Panc1 (cell line): ENCODE measurements at regions not wholly inside any gene's neighbourhood (a gene's known extent, or its start where the extent isn't known, plus 50 kb on each side); places are given as distances from the start of the nearest gene placed in this dataset.

Source experiments
- POLR2AphosphoS5 ChIP-seq: IDR thresholded peaks from 2 replicates; pipeline ENCODE4 v1.6.1; 2012; ENCODE audit warnings: mild to moderate bottlenecking, low read depth, low read length, moderate library complexity
- REST ChIP-seq, 2 experiments: IDR thresholded peaks; 2 replicates each; pipeline ENCODE4 v1.6.1; 2011 to 2012; ENCODE audit warnings: low read depth in 2 of 2, control low read depth in 1 of 2, low read length in 1 of 2, mild to moderate bottlenecking in 1 of 2, moderate library complexity in 1 of 2; ENCODE audit not compliant: insufficient read depth in 1 of 2
- SIN3A ChIP-seq: IDR thresholded peaks from 2 replicates; pipeline ENCODE4 v1.6.1; 2012; ENCODE audit warnings: low read depth, mild to moderate bottlenecking, low read length, moderate library complexity, borderline replicate concordance; ENCODE audit not compliant: insufficient read depth
- TCF7L2 ChIP-seq: IDR thresholded peaks from 2 replicates; pipeline ENCODE4 v1.6.1; 2011; ENCODE audit warnings: mild to moderate bottlenecking, low read depth, low read length, inconsistent platforms
- TF ChIP-seq, protein P1 (sequence below): fragments of 450-650 bp; IDR thresholded peaks from 2 replicates; pipeline ENCODE4 v1.5.1; 2017; ENCODE audit warnings: mild to moderate bottlenecking

GRCh38 chr2:214674278-214674677 lies 135.2 kb downstream of the BARD1 start:
- no peak for TF ChIP-seq POLR2AphosphoS5
- TF ChIP-seq, protein P1, sequence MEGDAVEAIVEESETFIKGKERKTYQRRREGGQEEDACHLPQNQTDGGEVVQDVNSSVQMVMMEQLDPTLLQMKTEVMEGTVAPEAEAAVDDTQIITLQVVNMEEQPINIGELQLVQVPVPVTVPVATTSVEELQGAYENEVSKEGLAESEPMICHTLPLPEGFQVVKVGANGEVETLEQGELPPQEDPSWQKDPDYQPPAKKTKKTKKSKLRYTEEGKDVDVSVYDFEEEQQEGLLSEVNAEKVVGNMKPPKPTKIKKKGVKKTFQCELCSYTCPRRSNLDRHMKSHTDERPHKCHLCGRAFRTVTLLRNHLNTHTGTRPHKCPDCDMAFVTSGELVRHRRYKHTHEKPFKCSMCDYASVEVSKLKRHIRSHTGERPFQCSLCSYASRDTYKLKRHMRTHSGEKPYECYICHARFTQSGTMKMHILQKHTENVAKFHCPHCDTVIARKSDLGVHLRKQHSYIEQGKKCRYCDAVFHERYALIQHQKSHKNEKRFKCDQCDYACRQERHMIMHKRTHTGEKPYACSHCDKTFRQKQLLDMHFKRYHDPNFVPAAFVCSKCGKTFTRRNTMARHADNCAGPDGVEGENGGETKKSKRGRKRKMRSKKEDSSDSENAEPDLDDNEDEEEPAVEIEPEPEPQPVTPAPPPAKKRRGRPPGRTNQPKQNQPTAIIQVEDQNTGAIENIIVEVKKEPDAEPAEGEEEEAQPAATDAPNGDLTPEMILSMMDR, result no peak
- no peak for TF ChIP-seq REST (IDR thresholded peaks at IDR 0.05; ENCODE audit: insufficient read depth in 1 of 2, low read depth in 2 of 2, low read length in 1 of 2)
- TF ChIP-seq SIN3A, result no peak
- TF ChIP-seq TCF7L2, result no peak
